Lower leg skin (tissue), 4 donors: ENCODE measurements at regions not wholly inside any gene's neighbourhood (a gene's known extent, or its start where the extent isn't known, plus 50 kb on each side); places are given as distances from the start of the nearest gene placed in this dataset.

Source experiments
- DNase-seq, 2 donors: peaks; one replicate each; pipeline ENCODE4 v3.0.0-alpha.2; 2019; ENCODE audit warnings: low spot score in 2 of 2
- H3K4me3 ChIP-seq: fragments of 200-600 bp; sonication (generic); 2 replicates; pipeline ENCODE4 v1.5.1; 2017; ENCODE audit warnings: mild to moderate bottlenecking, low read depth; ENCODE audit not compliant: poor library complexity, severe bottlenecking
- CTCF ChIP-seq, 3 donors: fragments of 450-650 bp; IDR thresholded peaks; one replicate each; pipeline ENCODE4 v1.5.1; 2016; ENCODE audit warnings: antibody characterized with exemption in 3 of 3, mild to moderate bottlenecking in 3 of 3, moderate library complexity in 2 of 3
- POLR2A ChIP-seq, 2 donors: fragments of 450-650 bp; IDR thresholded peaks; one replicate each; pipeline ENCODE4 v1.6.1; 2016 to 2017; ENCODE audit warnings: antibody characterized with exemption in 2 of 2, mild to moderate bottlenecking in 1 of 2, moderate library complexity in 1 of 2
- WGBS, 2 donors: methylation state at CpG; one replicate each; pipeline ENCODE4 v1.1.5; 2018; 5-methylcytosine and 5-hydroxymethylcytosine counted together
- intact Hi-C: fragments of 100-400 bp; cut with DNase I; formaldehyde crosslinking; loops from one replicate; pipeline ENCODE4 v1.15.0; 2023; ENCODE audit warnings: low total_unique reads

- no peak for DNase-seq
- intact Hi-C loops, result no loop called here
- WGBS, 2 donors, result 71% methylated on average over 1 of the region's 1 CpG
- no peak overlapping the region for H3K4me3 ChIP-seq
- TF ChIP-seq POLR2A (IDR thresholded peaks at IDR 0.05), result no peak
- no peak for TF ChIP-seq CTCF (IDR thresholded peaks at IDR 0.05)
Observed at GRCh38 chr6:71579902-71580301, 291.3 kb downstream of the OGFRL1 start.

GRCh38 chr6:71582820-71583219, 294.2 kb downstream of the OGFRL1 start:
- H3K4me3 ChIP-seq, result no peak overlapping the region
- TF ChIP-seq CTCF (IDR thresholded peaks at IDR 0.05) (no peak), POLR2A (IDR thresholded peaks at IDR 0.05) (no peak)
- no peak for DNase-seq
- 34 to 36% methylated on average over 1 of the region's 1 CpG for WGBS, 2 donors
- intact Hi-C loops, result no loop called here

GRCh38 chr6:71584712-71585436, 296.3 kb downstream of the OGFRL1 start:
- intact Hi-C loops, result no loop called here
- TF ChIP-seq POLR2A (IDR thresholded peaks at IDR 0.05) (no peak), CTCF (IDR thresholded peaks at IDR 0.05) (no peak)
- DNase-seq, result no peak
- no peak overlapping the region for H3K4me3 ChIP-seq
- 97 to 98% methylated on average over 44 of the region's 44 CpGs for WGBS, 2 donors

- TF ChIP-seq POLR2A (IDR thresholded peaks at IDR 0.05), result no peak
- DNase-seq, result no peak
- WGBS, 2 donors, result 95 to 96% methylated on average over 23 of the region's 23 CpGs
- intact Hi-C loops, result no loop called here
- no peak overlapping the region for H3K4me3 ChIP-seq
Observed at GRCh38 chr6:71585472-71585871, 296.9 kb downstream of the OGFRL1 start.

- TF ChIP-seq POLR2A (IDR thresholded peaks at IDR 0.05) (no peak), CTCF (IDR thresholded peaks at IDR 0.05) (no peak)
- intact Hi-C loops, result no loop called here
- DNase-seq, result no peak
- WGBS, 2 donors, result 29 to 32% methylated on average over 28 of the region's 28 CpGs
- no peak overlapping the region for H3K4me3 ChIP-seq
Observed at GRCh38 chr6:71588490-71588889, 297.9 kb upstream of the RIMS1 start.

- 76 to 80% methylated on average over 5 of the region's 5 CpGs for WGBS, 2 donors
- TF ChIP-seq CTCF (IDR thresholded peaks at IDR 0.05) (no peak), POLR2A (IDR thresholded peaks at IDR 0.05) (no peak)
- no peak overlapping the region for H3K4me3 ChIP-seq
- no peak for DNase-seq
- intact Hi-C loops, result no loop called here
Observed at GRCh38 chr6:71589254-71589653, 297.1 kb upstream of the RIMS1 start.
